HL-60 (cell line): ENCODE measurements at regions not wholly inside any gene's neighbourhood (a gene's known extent, or its start where the extent isn't known, plus 50 kb on each side); places are given as distances from the start of the nearest gene placed in this dataset.

Source experiments
- DNase-seq, 2 experiments: peaks; one replicate each; pipeline ENCODE4 v3.0.0-alpha.2; 2010 to 2020; ENCODE audit warnings: low read depth in 1 of 2, low spot score in 1 of 2
- H3K27ac ChIP-seq: fragments of 250-450 bp; sonication (Bioruptor Pico); replicated peaks from 2 replicates; pipeline ENCODE4 v1.5.1; 2020; ENCODE audit warnings: mild to moderate bottlenecking, moderate library complexity
- H3K27me3 ChIP-seq: fragments of 250-450 bp; sonication (Bioruptor Pico); 2 replicates; pipeline ENCODE4 v1.5.1; 2021; ENCODE audit warnings: mild to moderate bottlenecking, moderate library complexity; ENCODE audit not compliant: insufficient read depth, poor library complexity, severe bottlenecking
- H3K4me3 ChIP-seq: replicated peaks from 2 replicates; pipeline ENCODE4 v1.5.1; 2011; ENCODE audit warnings: mild to moderate bottlenecking, control low read depth, low read length; ENCODE audit not compliant: insufficient read depth
- GABPA ChIP-seq: IDR thresholded peaks from 2 replicates; pipeline ENCODE4 v1.6.1; 2012; ENCODE audit warnings: low read depth
- POLR2AphosphoS5 ChIP-seq: IDR thresholded peaks from 2 replicates; pipeline ENCODE4 v1.6.1; 2012; ENCODE audit warnings: low read depth
- REST ChIP-seq: IDR thresholded peaks from 2 replicates; pipeline ENCODE4 v1.6.1; 2012; ENCODE audit warnings: low read depth; ENCODE audit not compliant: insufficient replicate concordance
- SPI1 ChIP-seq: IDR thresholded peaks from 2 replicates; pipeline ENCODE4 v1.6.1; 2012; ENCODE audit warnings: low read depth, mild to moderate bottlenecking, borderline replicate concordance
- TF ChIP-seq, protein P1 (sequence below): IDR thresholded peaks from one replicate; pipeline ENCODE4 v1.5.1; 2011; ENCODE audit warnings: low read length, control low read depth, inconsistent platforms; ENCODE audit not compliant: insufficient read depth

DNA sequence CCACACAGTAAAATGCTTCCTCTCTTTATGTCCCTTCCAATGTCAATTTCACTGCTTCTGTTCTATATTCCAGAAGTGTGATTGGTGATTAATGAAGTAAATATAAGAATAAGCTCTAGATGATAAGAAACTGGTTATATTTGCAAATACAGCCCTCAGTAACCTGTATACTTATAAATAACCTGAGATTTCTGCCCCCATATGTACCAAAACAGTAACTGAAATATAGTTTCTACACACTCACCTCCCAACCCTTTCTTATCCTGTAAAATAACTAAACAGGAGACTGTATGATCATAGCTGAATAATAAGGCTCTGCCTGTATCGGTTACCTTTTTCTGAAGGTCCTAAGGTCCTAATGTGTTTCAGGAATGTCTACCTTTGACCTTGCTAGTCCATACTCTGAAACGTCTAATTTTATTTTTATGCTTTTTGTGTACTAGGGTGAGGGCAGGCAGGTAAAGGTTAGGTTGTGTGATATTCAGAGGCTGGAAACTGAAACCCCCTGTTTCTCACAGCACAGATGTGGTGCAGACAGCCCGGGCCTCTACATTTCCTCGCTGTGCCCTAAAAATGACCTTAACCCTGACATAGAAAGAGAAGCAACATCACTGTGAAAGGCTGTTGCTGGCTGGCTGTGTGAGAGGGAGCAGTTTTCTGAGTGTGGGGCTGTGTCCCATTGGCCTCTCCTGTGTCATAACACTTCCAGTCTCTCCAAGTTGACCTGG is 378.8 kb downstream of the CENPW start:
- Histone ChIP-seq H3K4me3 (no peak overlapping the region), H3K27ac (no peak overlapping the region), H3K27me3 (no peaks in the 10 kb centered on the region)
- no peak for DNase-seq
- TF ChIP-seq POLR2AphosphoS5 = no peak
- TF ChIP-seq, protein P1, sequence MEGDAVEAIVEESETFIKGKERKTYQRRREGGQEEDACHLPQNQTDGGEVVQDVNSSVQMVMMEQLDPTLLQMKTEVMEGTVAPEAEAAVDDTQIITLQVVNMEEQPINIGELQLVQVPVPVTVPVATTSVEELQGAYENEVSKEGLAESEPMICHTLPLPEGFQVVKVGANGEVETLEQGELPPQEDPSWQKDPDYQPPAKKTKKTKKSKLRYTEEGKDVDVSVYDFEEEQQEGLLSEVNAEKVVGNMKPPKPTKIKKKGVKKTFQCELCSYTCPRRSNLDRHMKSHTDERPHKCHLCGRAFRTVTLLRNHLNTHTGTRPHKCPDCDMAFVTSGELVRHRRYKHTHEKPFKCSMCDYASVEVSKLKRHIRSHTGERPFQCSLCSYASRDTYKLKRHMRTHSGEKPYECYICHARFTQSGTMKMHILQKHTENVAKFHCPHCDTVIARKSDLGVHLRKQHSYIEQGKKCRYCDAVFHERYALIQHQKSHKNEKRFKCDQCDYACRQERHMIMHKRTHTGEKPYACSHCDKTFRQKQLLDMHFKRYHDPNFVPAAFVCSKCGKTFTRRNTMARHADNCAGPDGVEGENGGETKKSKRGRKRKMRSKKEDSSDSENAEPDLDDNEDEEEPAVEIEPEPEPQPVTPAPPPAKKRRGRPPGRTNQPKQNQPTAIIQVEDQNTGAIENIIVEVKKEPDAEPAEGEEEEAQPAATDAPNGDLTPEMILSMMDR = no peak
- TF ChIP-seq REST = no peak
- no peak for TF ChIP-seq SPI1
- no peak for TF ChIP-seq GABPA

- TF ChIP-seq GABPA = no peak
- no peak for TF ChIP-seq POLR2AphosphoS5
- no peak for TF ChIP-seq REST
- TF ChIP-seq, protein P1 = no peak
- no peak for TF ChIP-seq SPI1
- no peaks in the 10 kb centered on the region for H3K27me3 ChIP-seq
- DNase-seq = no peak
- no peak overlapping the region for H3K27ac ChIP-seq
- no peak overlapping the region for H3K4me3 ChIP-seq
Observed at GRCh38 chr6:126720304-126720703, 380.4 kb downstream of the CENPW start.

DNA sequence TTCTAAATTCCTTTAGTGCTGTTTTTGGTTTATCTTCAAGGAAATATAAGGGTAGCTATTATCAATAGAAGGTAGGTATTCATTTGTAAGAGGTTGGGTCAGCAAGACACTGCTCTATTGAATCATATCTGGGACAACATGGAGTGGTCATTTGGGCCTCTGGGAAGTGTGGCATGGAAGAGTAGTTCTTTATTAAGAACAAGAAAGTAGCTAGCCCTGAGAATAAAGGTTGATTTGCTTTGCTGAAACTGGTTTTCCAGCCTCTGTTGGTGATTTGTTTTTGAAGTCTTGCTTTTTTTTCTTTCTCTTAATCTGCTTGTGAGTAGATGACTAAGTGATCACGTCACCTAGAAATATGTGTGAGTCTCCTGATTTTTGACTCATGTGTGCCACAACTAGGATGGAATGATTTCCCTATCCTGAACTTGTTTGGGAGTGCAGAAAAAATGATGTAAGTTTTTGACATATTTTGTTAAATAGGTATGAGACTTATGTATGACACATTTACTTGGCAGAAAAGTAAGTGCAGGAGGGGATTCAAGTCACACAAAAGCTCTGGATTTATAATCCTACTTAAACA is 381.8 kb downstream of the CENPW start:
- TF ChIP-seq SPI1 (no peak), GABPA (no peak), REST (no peak), POLR2AphosphoS5 (no peak)
- TF ChIP-seq, protein P1 = no peak
- H3K4me3 ChIP-seq = no peak overlapping the region
- no peak overlapping the region for H3K27ac ChIP-seq
- no peak for DNase-seq
- H3K27me3 ChIP-seq = no peaks in the 10 kb centered on the region
